ENCODE measurements at regions not wholly inside any gene's neighbourhood (a gene's known extent, or its start where the extent isn't known, plus 50 kb on each side); places are given as distances from the start of the nearest gene placed in this dataset.

DNA sequence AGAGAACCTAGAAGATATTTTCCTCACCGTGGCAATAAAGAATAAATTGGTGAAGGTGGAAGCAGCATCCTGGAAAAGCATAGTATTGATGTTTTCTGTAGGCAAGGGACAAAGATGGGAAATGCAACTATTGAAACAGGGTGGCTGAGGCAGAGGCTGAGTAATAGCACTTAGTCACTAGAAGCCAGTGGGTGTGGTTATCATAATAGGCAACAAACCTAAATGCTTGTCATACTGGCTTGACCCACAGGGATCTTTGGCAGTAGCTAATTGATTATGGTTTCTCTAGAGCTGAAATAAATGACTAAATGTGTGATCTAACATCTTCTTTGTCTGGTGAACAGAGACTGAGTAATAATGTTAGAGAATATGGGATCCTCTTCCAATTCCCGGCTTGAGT lies 353.6 kb upstream of the RPS6KA3 start:
- Histone ChIP-seq H3K9me3 (ENCODE audit: control insufficient read depth, insufficient read depth, low read depth, low read length) (no peaks in the 10 kb centered on the region), H3K27ac (ENCODE audit: extremely low read depth, low read depth, low read length) (no peak overlapping the region), H3K4me3 (ENCODE audit: low read depth, low read length) (no peak overlapping the region), H3K4me1 (ENCODE audit: control insufficient read depth, insufficient read depth, low read length) (no peaks in the 10 kb centered on the region), H3K36me3 (ENCODE audit: control insufficient read depth in 2 of 2, insufficient read depth in 1 of 2, low read length in 2 of 2) (no peaks in the 10 kb centered on the region; a peak in 1 of 3 replicates)
- CTCF ChIA-PET: no interaction called here
- POLR2A ChIA-PET: no interaction called here
- TF ChIP-seq ZEB2 (tag by site-specific recombination; IDR thresholded peaks at IDR 0.05) (no peak), YY2 (tag by site-specific recombination; IDR thresholded peaks at IDR 0.05) (no peak), ZNF114 (tag by site-specific recombination; IDR thresholded peaks at IDR 0.05) (no peak), BCL11B (tag by site-specific recombination; IDR thresholded peaks at IDR 0.05; ENCODE audit: low read depth) (no peak), SETDB1 (IDR thresholded peaks at IDR 0.05; ENCODE audit: insufficient read length, low read length) (no peak), PATZ1 (tag by site-specific recombination; IDR thresholded peaks at IDR 0.05) (no peak), ZNF2 (tag by site-specific recombination; IDR thresholded peaks at IDR 0.05) (no peak), ZNF626 (tag by site-specific recombination; IDR thresholded peaks at IDR 0.05) (no peak), ZNF48 (tag by site-specific recombination; IDR thresholded peaks at IDR 0.05) (no peak), ZNF324 (tag by site-specific recombination; IDR thresholded peaks at IDR 0.05) (no peak), FEZF1 (tag by site-specific recombination; IDR thresholded peaks at IDR 0.05) (no peak), ZNF658 (tag by site-specific recombination; IDR thresholded peaks at IDR 0.05) (no peak), ZNF404 (tag by site-specific recombination; IDR thresholded peaks at IDR 0.05) (no peak), ZBTB10 (tag by site-specific recombination; IDR thresholded peaks at IDR 0.05) (no peak), ZNF138 (tag by site-specific recombination; IDR thresholded peaks at IDR 0.05; ENCODE audit: borderline replicate concordance) (no peak), ZNF785 (tag by site-specific recombination; IDR thresholded peaks at IDR 0.05) (no peak), ZNF571 (tag by site-specific recombination; IDR thresholded peaks at IDR 0.05) (no peak)
- TF ChIP-seq, protein P1, sequence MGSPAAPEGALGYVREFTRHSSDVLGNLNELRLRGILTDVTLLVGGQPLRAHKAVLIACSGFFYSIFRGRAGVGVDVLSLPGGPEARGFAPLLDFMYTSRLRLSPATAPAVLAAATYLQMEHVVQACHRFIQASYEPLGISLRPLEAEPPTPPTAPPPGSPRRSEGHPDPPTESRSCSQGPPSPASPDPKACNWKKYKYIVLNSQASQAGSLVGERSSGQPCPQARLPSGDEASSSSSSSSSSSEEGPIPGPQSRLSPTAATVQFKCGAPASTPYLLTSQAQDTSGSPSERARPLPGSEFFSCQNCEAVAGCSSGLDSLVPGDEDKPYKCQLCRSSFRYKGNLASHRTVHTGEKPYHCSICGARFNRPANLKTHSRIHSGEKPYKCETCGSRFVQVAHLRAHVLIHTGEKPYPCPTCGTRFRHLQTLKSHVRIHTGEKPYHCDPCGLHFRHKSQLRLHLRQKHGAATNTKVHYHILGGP (tag by site-specific recombination; IDR thresholded peaks at IDR 0.05): no peak
- TF ChIP-seq, protein P2, sequence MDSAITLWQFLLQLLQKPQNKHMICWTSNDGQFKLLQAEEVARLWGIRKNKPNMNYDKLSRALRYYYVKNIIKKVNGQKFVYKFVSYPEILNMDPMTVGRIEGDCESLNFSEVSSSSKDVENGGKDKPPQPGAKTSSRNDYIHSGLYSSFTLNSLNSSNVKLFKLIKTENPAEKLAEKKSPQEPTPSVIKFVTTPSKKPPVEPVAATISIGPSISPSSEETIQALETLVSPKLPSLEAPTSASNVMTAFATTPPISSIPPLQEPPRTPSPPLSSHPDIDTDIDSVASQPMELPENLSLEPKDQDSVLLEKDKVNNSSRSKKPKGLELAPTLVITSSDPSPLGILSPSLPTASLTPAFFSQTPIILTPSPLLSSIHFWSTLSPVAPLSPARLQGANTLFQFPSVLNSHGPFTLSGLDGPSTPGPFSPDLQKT (IDR thresholded peaks at IDR 0.05; ENCODE audit: borderline replicate concordance, low read depth, low read length): no peak

- Histone ChIP-seq H3K9me3 (ENCODE audit: control insufficient read depth, insufficient read depth, low read depth, low read length) (no peaks in the 10 kb centered on the region; the same call in 1 of the 2 replicates), H3K27ac (ENCODE audit: extremely low read depth, low read depth, low read length) (no peak overlapping the region), H3K4me1 (ENCODE audit: control insufficient read depth, insufficient read depth, low read length) (no peaks in the 10 kb centered on the region), H3K4me3 (ENCODE audit: low read depth, low read length) (no peak overlapping the region), H3K36me3 (ENCODE audit: control insufficient read depth in 2 of 2, insufficient read depth in 1 of 2, low read length in 2 of 2) (no peaks in the 10 kb centered on the region)
- ChIA-PET CTCF (interaction anchor here (0.6 kb wide), 1 partner anchor 17 kb away, joined by 3 read pairs; no protein-coding TSS in a partner anchor), POLR2A (no interaction called here)
- TF ChIP-seq ZNF645 (tag by site-specific recombination; IDR thresholded peaks at IDR 0.05) (no peak), ZNF350 (tag by site-specific recombination; IDR thresholded peaks at IDR 0.05) (no peak), ZNF19 (tag by site-specific recombination; IDR thresholded peaks at IDR 0.05; ENCODE audit: low read depth) (no peak), ZNF529 (tag by site-specific recombination; IDR thresholded peaks at IDR 0.05; ENCODE audit: insufficient replicate concordance) (no peak), ZNF510 (tag by site-specific recombination; IDR thresholded peaks at IDR 0.05; ENCODE audit: insufficient replicate concordance) (no peak)
These were observed 343.3 kb upstream of the RPS6KA3 start for GRCh38 chrX:20609916-20610415.
